Cardiac fibroblast (primary cell): ENCODE measurements at regions not wholly inside any gene's neighbourhood (a gene's known extent, or its start where the extent isn't known, plus 50 kb on each side); places are given as distances from the start of the nearest gene placed in this dataset.

Source experiments
- DNase-seq, 2 donors: peaks; one replicate each; pipeline versions ENCODE4 v3.0.0 to v3.0.0-alpha.2; 2010; ENCODE audit warnings: low read depth in 2 of 2
- H3K4me3 ChIP-seq, 2 donors: replicated peaks in 1 of 2; 1 replicate in 1 of 2; 2 replicates in 1 of 2; pipeline ENCODE4 v1.5.1; 2011; ENCODE audit warnings: low read depth in 2 of 2, low read length in 2 of 2, mild to moderate bottlenecking in 2 of 2, moderate library complexity in 1 of 2
- TF ChIP-seq, protein P1 (sequence below): IDR thresholded peaks from one replicate; pipeline ENCODE4 v1.5.1; 2011; ENCODE audit warnings: low read depth, mild to moderate bottlenecking, low read length, inconsistent platforms

DNA sequence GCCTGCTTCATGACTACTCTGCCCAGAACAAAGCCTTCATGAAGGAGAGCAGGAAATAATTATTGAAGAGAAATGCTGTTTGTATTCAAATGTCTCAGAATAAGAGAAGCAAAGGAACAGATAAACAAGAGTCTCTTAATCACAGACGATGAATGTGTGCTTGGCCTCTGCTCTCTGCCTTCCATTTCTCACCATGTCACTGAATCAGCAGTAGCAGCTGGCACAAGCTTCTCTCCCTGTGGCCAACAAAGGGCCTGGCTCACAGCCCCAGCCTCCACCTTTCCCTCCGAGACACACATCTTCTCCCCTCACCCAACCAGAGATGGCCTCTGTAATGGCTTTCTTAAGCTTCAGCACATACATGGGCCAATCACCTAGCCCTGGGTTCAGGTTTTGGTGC lies 128.1 kb upstream of the SLIT3 start:
- no peak overlapping the region for H3K4me3 ChIP-seq
- TF ChIP-seq, protein P1, sequence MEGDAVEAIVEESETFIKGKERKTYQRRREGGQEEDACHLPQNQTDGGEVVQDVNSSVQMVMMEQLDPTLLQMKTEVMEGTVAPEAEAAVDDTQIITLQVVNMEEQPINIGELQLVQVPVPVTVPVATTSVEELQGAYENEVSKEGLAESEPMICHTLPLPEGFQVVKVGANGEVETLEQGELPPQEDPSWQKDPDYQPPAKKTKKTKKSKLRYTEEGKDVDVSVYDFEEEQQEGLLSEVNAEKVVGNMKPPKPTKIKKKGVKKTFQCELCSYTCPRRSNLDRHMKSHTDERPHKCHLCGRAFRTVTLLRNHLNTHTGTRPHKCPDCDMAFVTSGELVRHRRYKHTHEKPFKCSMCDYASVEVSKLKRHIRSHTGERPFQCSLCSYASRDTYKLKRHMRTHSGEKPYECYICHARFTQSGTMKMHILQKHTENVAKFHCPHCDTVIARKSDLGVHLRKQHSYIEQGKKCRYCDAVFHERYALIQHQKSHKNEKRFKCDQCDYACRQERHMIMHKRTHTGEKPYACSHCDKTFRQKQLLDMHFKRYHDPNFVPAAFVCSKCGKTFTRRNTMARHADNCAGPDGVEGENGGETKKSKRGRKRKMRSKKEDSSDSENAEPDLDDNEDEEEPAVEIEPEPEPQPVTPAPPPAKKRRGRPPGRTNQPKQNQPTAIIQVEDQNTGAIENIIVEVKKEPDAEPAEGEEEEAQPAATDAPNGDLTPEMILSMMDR, result no peak
- peak; percentile 35 to 69 for DNase-seq

GRCh38 chr5:169426784-169427183 lies 125.8 kb upstream of the SLIT3 start:
- TF ChIP-seq, protein P1, result no peak
- no peak for DNase-seq
- no peak overlapping the region for H3K4me3 ChIP-seq

- TF ChIP-seq, protein P1, result no peak
- H3K4me3 ChIP-seq, result no peak overlapping the region
- peak in 1 of 2 donors; percentile 8 for DNase-seq
Observed at GRCh38 chr5:169424670-169425378, 123.9 kb upstream of the SLIT3 start.

DNA sequence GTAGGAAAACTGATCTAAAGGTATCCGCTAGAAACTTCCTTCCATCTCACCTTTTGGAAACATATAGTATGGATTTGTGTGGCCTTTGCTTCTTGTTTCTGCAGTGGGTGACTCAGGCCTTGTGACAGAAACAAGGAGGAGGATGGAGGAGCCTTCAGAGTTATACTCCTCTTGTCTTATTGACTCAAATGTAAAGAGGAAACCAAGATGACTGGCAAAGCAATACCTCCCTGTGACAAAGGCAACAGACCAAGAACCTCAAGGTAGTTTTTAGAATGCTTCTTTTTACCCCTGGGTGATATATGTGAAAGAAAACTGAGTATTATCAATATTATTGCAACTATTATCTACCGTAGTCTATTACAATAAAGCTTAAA lies 123.3 kb upstream of the SLIT3 start:
- H3K4me3 ChIP-seq, result no peak overlapping the region
- DNase-seq, result no peak
- TF ChIP-seq, protein P1, result no peak

- no peak overlapping the region for H3K4me3 ChIP-seq
- TF ChIP-seq, protein P1, result no peak
- peak in 1 of 2 donors; percentile 48 for DNase-seq
Observed at GRCh38 chr5:169423580-169424278, 122.8 kb upstream of the SLIT3 start.

GRCh38 chr5:169422087-169422486 lies 121.1 kb upstream of the SLIT3 start:
- H3K4me3 ChIP-seq, result no peak overlapping the region
- TF ChIP-seq, protein P1, result no peak
- no peak for DNase-seq
